Fibroblast of villous mesenchyme (primary cell): ENCODE measurements at regions not wholly inside any gene's neighbourhood (a gene's known extent, or its start where the extent isn't known, plus 50 kb on each side); places are given as distances from the start of the nearest gene placed in this dataset.

ENCODE experiments used
- DNase-seq: peaks from one replicate; pipeline ENCODE4 v3.0.0-alpha.2; 2010; ENCODE audit warnings: low read depth
- H3K4me3 ChIP-seq: 2 replicates; pipeline ENCODE4 v1.5.1; 2011; ENCODE audit warnings: low read depth, mild to moderate bottlenecking, low read length
- TF ChIP-seq, protein P1 (sequence below): IDR thresholded peaks from 2 replicates; pipeline ENCODE4 v1.5.1; 2012; ENCODE audit warnings: low read depth, mild to moderate bottlenecking, low read length; ENCODE audit not compliant: insufficient read depth

DNA sequence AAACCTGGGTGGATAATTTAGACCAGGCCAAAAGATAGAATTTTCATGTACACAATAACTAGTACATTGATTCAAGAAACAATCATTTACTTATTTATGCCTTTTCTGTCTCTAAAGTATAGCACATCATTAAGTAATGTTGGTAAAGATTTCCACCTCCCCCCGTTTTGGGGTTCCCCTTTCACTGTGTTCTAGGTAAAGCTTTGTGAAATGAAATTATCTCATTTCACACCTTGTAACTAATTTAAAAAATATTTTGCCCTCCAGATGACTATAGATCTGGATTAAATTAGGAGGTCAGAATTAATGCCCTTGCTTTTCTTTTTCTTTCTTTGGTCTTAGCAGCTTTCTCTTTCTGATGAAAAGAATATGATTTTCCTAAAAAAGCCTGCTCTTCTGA is 328.5 kb upstream of the TBC1D5 start:
- DNase-seq, result no peak
- H3K4me3 ChIP-seq, result no peak overlapping the region
- TF ChIP-seq, protein P1, sequence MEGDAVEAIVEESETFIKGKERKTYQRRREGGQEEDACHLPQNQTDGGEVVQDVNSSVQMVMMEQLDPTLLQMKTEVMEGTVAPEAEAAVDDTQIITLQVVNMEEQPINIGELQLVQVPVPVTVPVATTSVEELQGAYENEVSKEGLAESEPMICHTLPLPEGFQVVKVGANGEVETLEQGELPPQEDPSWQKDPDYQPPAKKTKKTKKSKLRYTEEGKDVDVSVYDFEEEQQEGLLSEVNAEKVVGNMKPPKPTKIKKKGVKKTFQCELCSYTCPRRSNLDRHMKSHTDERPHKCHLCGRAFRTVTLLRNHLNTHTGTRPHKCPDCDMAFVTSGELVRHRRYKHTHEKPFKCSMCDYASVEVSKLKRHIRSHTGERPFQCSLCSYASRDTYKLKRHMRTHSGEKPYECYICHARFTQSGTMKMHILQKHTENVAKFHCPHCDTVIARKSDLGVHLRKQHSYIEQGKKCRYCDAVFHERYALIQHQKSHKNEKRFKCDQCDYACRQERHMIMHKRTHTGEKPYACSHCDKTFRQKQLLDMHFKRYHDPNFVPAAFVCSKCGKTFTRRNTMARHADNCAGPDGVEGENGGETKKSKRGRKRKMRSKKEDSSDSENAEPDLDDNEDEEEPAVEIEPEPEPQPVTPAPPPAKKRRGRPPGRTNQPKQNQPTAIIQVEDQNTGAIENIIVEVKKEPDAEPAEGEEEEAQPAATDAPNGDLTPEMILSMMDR, result no peak

DNA sequence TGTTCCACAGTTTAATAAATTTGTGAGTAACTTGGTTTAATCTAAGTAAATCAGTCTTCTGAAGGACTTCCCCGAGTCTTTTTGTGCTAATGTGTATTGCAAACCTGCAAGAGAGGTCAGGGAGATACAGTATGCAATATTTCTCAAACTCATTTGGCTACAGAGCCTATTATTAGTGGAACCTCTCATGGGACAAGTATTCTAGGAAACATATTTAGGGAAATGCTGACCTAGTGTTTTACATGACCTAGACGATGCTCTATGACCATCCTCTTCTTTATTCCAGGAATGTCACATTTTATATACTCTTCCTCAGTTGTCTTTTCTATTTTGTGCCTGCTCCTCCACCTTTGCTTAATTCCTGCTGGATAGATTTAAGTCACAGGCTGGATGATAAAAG is 327.8 kb upstream of the TBC1D5 start:
- DNase-seq, result no peak
- TF ChIP-seq, protein P1, result no peak
- no peak overlapping the region for H3K4me3 ChIP-seq

DNA sequence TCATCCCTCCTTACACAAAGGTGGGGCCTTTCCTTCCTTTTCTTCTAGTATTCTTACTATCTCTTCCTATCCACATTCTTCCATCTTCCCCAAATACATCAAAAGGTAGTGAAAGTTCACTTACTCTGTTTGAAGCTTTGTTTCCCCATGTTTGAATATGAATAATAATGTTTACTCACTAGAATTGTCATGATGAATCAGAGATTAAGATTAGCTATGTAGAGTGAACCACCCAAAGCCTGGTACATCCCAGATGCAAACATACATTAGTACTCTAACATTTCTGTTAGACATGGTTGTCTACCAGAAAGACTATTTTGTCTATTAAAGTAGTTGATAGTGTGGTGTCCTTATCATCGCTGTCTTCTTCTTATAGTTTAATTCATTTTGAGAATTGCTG is 327.1 kb upstream of the TBC1D5 start:
- no peak for DNase-seq
- TF ChIP-seq, protein P1, result no peak
- no peak overlapping the region for H3K4me3 ChIP-seq

DNA sequence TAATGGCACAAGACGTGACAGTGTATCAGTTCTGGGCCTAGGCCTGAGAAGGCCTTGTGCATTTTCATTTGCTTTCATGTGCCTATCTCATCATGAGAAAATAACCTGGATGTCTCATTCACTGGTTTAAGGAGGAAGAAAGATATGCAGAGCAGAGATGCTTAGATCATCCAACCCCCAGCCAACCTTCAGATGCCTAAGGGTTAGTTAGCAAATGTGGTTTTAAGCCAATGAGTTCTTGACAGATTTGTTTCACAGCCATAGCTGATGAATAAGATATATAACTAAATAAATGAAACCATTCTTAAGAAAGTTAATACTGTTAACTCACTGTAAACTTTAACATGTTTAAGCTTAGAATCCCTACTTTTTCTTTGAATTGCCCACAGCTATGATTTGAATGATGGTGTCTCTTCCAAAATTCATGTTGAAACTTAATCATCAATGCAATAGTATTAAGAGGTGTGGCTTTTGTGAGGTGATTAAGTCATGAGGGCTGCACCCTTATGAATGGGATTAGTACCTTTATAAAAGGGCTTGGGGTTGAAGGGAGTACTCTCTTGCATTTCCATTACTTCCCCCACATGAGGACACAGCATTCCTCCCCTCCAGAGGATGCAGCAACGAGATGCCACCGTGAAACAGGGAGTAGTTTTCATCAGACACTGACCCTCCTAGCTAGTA is 324.6 kb upstream of the TBC1D5 start:
- TF ChIP-seq, protein P1, result no peak
- no peak for DNase-seq

DNA sequence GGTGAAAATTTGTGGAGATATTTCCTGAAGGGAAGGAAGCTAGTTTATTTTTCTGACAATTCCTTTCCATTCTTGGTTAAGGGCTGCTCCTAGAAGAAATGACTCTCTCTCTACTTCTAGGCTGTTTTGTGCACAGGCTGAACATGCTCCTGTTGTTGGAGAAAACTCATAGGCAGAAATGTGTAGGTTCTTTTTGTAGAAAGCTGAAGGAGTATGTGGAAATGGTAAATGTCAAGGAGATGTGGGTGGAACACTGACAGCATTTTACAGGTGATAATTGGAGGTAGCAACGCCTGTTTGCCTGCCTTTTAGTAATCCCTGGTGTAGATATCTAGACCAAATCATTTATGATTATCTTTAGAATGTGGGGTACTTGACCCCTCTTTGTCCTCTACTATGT is 322.2 kb upstream of the TBC1D5 start:
- TF ChIP-seq, protein P1, result no peak
- no peak for DNase-seq
- H3K4me3 ChIP-seq, result no peak overlapping the region

More for the DNA sequence above, 324.6 kb upstream of the TBC1D5 start:
- H3K4me3 ChIP-seq, result no peak overlapping the region

DNA sequence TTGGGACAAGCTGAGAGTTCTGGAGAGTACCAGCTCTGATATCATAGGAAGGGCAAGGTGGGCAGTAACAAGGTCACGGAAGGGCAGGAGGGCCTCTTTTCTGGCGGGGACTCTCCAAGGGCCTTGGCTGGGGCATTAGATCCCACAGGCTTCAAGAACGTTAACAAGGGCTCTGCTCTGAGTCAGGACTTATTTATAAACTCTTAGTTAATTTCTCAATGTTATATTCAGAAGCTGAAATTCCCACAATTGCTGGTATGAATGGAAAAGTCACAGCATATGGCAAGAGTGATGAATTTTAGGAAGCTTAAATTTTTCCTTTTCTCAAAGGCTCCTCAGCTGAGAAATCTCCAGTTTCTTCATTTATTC is 320.2 kb upstream of the TBC1D5 start:
- no peak overlapping the region for H3K4me3 ChIP-seq
- no peak for DNase-seq
- TF ChIP-seq, protein P1, result no peak
